SK-N-SH treated with all-trans-retinoic acid at 6 μM for 48 hours (cell line): ENCODE measurements at regions not wholly inside any gene's neighbourhood (a gene's known extent, or its start where the extent isn't known, plus 50 kb on each side); places are given as distances from the start of the nearest gene placed in this dataset.

Experiments
- ATAC-seq: fragments of 200-7000 bp; cut with Tn5 transposase; 3 replicates; pipeline ENCODE4 v1.9.1; 2020; ENCODE audit warnings: mild to moderate bottlenecking, moderate library complexity
- ARNTL ChIP-seq: fragments of 450-650 bp; formaldehyde crosslinking; IDR thresholded peaks from 2 replicates; pipeline ENCODE4 v1.5.0; 2020; ENCODE audit warnings: low read depth, mild to moderate bottlenecking, moderate library complexity, borderline replicate concordance
- BACH2 ChIP-seq: fragments of 250-450 bp; sonication (Bioruptor Pico); IDR thresholded peaks from 2 replicates; pipeline ENCODE4 v1.9.0; 2021; ENCODE audit warnings: mild to moderate bottlenecking, borderline replicate concordance
- CSDC2 ChIP-seq: fragments of 250-450 bp; sonication (Bioruptor Pico); IDR thresholded peaks from 2 replicates; pipeline ENCODE4 v1.5.0; 2020; ENCODE audit warnings: mild to moderate bottlenecking, moderate library complexity
- CSRNP3 ChIP-seq: fragments of 250-450 bp; sonication (Bioruptor Pico); IDR thresholded peaks from 2 replicates; pipeline ENCODE4 v1.5.1; 2021; ENCODE audit warnings: mild to moderate bottlenecking, moderate library complexity
- ESRRG ChIP-seq: fragments of 250-450 bp; sonication (Bioruptor Pico); IDR thresholded peaks from 2 replicates; pipeline ENCODE4 v1.6.1; 2021; ENCODE audit warnings: mild to moderate bottlenecking
- GLIS3 ChIP-seq: fragments of 250-450 bp; sonication (Bioruptor Pico); IDR thresholded peaks from 2 replicates; pipeline ENCODE4 v1.5.0; 2020; ENCODE audit warnings: mild to moderate bottlenecking, moderate library complexity
- ISL1 ChIP-seq: fragments of 250-450 bp; sonication (Bioruptor Pico); IDR thresholded peaks from 2 replicates; pipeline ENCODE4 v2.1.2; 2022; ENCODE audit warnings: mild to moderate bottlenecking, moderate library complexity
- OSR1 ChIP-seq: fragments of 250-450 bp; sonication (Bioruptor Pico); IDR thresholded peaks from 2 replicates; pipeline ENCODE4 v1.8.0; 2022; ENCODE audit warnings: moderate library complexity, mild to moderate bottlenecking, inconsistent platforms
- PPARA ChIP-seq: fragments of 250-450 bp; sonication (Bioruptor Pico); IDR thresholded peaks from 2 replicates; pipeline ENCODE4 v1.5.0; 2020; ENCODE audit warnings: mild to moderate bottlenecking, borderline replicate concordance
- RARB ChIP-seq: fragments of 250-450 bp; sonication (Bioruptor Pico); IDR thresholded peaks from 2 replicates; pipeline ENCODE4 v1.8.0; 2021; ENCODE audit warnings: mild to moderate bottlenecking, moderate library complexity
- SNAI2 ChIP-seq: fragments of 250-450 bp; sonication (Bioruptor Pico); IDR thresholded peaks from 2 replicates; pipeline ENCODE4 v1.5.0; 2020; ENCODE audit warnings: mild to moderate bottlenecking, moderate library complexity
- TOX ChIP-seq: fragments of 250-450 bp; sonication (Bioruptor Pico); IDR thresholded peaks from 2 replicates; pipeline ENCODE4 v1.8.0; 2021; ENCODE audit warnings: mild to moderate bottlenecking, moderate library complexity, borderline replicate concordance
- TSHZ2 ChIP-seq: fragments of 250-450 bp; sonication (Bioruptor Pico); IDR thresholded peaks from 2 replicates; pipeline ENCODE4 v1.5.0; 2020; ENCODE audit warnings: mild to moderate bottlenecking, moderate library complexity
- ZC3H10 ChIP-seq: fragments of 250-450 bp; sonication (Bioruptor Pico); IDR thresholded peaks from 2 replicates; pipeline ENCODE4 v1.5.1; 2021; ENCODE audit warnings: mild to moderate bottlenecking, moderate library complexity
- ZFP3 ChIP-seq: fragments of 250-450 bp; sonication (Bioruptor Pico); IDR thresholded peaks from 2 replicates; pipeline ENCODE4 v1.5.0; 2020; ENCODE audit warnings: mild to moderate bottlenecking, moderate library complexity
- ZNF565 ChIP-seq: fragments of 450-650 bp; formaldehyde crosslinking; conservative IDR thresholded peaks from 2 replicates; pipeline ENCODE4 v1.5.0; 2020; ENCODE audit warnings: low read depth, mild to moderate bottlenecking, moderate library complexity
- ZNF70 ChIP-seq: fragments of 450-650 bp; formaldehyde crosslinking; IDR thresholded peaks from 2 replicates; pipeline ENCODE4 v1.5.0; 2020; ENCODE audit warnings: mild to moderate bottlenecking, moderate library complexity
- ZNF8 ChIP-seq: fragments of 450-650 bp; formaldehyde crosslinking; IDR thresholded peaks from 2 replicates; pipeline ENCODE4 v1.5.0; 2020; ENCODE audit warnings: mild to moderate bottlenecking, moderate library complexity
- TF ChIP-seq, protein P1 (sequence below): fragments of 250-450 bp; sonication (Bioruptor Pico); IDR thresholded peaks from 2 replicates; pipeline ENCODE4 v1.5.1; 2020; ENCODE audit warnings: low read depth, mild to moderate bottlenecking, moderate library complexity
- TF ChIP-seq, protein P2 (sequence below): fragments of 250-450 bp; sonication (Bioruptor Pico); IDR thresholded peaks from 2 replicates; pipeline ENCODE4 v1.8.0; 2021; ENCODE audit warnings: low read depth, mild to moderate bottlenecking, moderate library complexity, borderline replicate concordance
- TF ChIP-seq, protein P3 (sequence below): fragments of 250-450 bp; sonication (Bioruptor Pico); IDR thresholded peaks from 2 replicates; pipeline ENCODE4 v1.8.0; 2020; ENCODE audit warnings: mild to moderate bottlenecking, moderate library complexity, borderline replicate concordance

- TF ChIP-seq ZC3H10 (no peak), CSDC2 (CRISPR knock-in tag) (no peak), ARNTL (no peak), BACH2 (CRISPR knock-in tag) (no peak)
- TF ChIP-seq, protein P1, sequence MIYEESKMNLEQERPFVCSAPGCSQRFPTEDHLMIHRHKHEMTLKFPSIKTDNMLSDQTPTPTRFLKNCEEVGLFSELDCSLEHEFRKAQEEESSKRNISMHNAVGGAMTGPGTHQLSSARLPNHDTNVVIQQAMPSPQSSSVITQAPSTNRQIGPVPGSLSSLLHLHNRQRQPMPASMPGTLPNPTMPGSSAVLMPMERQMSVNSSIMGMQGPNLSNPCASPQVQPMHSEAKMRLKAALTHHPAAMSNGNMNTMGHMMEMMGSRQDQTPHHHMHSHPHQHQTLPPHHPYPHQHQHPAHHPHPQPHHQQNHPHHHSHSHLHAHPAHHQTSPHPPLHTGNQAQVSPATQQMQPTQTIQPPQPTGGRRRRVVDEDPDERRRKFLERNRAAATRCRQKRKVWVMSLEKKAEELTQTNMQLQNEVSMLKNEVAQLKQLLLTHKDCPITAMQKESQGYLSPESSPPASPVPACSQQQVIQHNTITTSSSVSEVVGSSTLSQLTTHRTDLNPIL (CRISPR knock-in tag): no peak
Observed at GRCh38 chr9:115980502-115980901, 173.1 kb upstream of the PAPPA start (continued).

DNA sequence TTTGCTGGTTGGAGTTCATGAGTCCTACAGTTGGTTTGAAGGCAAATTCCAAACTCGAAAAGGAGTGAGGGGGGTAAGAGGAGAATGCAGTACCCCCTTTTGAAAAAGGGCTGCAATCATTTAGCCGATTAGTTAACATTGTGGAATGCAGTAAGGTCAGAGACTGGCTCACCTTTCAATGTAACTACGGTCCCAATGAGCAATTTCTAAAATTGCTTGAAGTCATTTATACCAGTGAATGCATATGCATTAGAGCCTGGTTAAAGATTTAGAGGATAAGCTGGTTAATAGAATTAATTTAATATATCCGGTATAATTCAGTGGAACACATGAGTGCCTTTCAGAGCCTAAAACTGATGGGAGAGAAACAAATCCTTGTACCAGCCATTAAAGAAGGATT lies 172.6 kb upstream of the PAPPA start:
- no peak for TF ChIP-seq PPARA (CRISPR knock-in tag)
- no peak for TF ChIP-seq ZFP3 (CRISPR knock-in tag)
- no peak for TF ChIP-seq ZNF70
- TF ChIP-seq CSRNP3 (CRISPR knock-in tag): no peak
- no peak for TF ChIP-seq CSDC2 (CRISPR knock-in tag)
- no peak for TF ChIP-seq SNAI2
- no peak for TF ChIP-seq RARB
- TF ChIP-seq ZNF565 (CRISPR knock-in tag): no peak
- TF ChIP-seq, protein P2, sequence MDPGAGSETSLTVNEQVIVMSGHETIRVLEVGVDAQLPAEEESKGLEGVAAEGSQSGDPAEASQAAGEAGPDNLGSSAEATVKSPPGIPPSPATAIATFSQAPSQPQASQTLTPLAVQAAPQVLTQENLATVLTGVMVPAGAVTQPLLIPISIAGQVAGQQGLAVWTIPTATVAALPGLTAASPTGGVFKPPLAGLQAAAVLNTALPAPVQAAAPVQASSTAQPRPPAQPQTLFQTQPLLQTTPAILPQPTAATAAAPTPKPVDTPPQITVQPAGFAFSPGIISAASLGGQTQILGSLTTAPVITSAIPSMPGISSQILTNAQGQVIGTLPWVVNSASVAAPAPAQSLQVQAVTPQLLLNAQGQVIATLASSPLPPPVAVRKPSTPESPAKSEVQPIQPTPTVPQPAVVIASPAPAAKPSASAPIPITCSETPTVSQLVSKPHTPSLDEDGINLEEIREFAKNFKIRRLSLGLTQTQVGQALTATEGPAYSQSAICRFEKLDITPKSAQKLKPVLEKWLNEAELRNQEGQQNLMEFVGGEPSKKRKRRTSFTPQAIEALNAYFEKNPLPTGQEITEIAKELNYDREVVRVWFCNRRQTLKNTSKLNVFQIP (CRISPR knock-in tag): no peak
- TF ChIP-seq ARNTL: no peak
- TF ChIP-seq BACH2 (CRISPR knock-in tag): no peak
- no peak for TF ChIP-seq TOX (CRISPR knock-in tag)

DNA sequence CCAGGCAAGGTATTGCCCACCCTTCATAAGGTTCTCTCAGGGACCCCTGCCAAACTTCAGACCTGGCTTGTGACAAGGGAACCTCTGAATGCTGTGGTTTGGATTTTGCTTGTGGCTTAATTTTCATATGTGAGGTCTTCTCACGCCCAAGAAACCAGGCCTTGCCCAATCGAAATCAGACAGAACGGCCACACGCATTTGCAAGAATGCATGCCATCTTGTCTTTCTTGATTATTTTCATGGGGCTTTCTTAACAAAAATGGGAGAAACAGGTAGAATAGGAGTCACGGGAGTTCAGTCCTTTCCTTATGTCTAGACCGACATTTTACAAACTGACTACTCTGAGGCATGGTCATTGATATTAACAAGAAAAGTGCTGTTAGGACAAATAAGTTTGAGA lies 170.2 kb upstream of the PAPPA start:
- TF ChIP-seq TSHZ2 (no peak), OSR1 (CRISPR knock-in tag) (no peak), GLIS3 (CRISPR knock-in tag) (no peak), ZNF8 (CRISPR knock-in tag) (no peak), CSDC2 (CRISPR knock-in tag) (no peak), ISL1 (CRISPR knock-in tag) (no peak), SNAI2 (no peak), ESRRG (CRISPR knock-in tag) (no peak), TOX (CRISPR knock-in tag) (no peak), BACH2 (CRISPR knock-in tag) (no peak), ARNTL (no peak), CSRNP3 (CRISPR knock-in tag) (no peak), ZC3H10 (no peak)
- TF ChIP-seq, protein P2 (CRISPR knock-in tag): no peak
- TF ChIP-seq, protein P3, sequence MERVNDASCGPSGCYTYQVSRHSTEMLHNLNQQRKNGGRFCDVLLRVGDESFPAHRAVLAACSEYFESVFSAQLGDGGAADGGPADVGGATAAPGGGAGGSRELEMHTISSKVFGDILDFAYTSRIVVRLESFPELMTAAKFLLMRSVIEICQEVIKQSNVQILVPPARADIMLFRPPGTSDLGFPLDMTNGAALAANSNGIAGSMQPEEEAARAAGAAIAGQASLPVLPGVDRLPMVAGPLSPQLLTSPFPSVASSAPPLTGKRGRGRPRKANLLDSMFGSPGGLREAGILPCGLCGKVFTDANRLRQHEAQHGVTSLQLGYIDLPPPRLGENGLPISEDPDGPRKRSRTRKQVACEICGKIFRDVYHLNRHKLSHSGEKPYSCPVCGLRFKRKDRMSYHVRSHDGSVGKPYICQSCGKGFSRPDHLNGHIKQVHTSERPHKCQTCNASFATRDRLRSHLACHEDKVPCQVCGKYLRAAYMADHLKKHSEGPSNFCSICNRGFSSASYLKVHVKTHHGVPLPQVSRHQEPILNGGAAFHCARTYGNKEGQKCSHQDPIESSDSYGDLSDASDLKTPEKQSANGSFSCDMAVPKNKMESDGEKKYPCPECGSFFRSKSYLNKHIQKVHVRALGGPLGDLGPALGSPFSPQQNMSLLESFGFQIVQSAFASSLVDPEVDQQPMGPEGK: no peak
- ATAC-seq: no peak

More for the DNA sequence above, 172.6 kb upstream of the PAPPA start:
- no peak for ATAC-seq
